ENCODE measurements at regions not wholly inside any gene's neighbourhood (a gene's known extent, or its start where the extent isn't known, plus 50 kb on each side); places are given as distances from the start of the nearest gene placed in this dataset.

DNA sequence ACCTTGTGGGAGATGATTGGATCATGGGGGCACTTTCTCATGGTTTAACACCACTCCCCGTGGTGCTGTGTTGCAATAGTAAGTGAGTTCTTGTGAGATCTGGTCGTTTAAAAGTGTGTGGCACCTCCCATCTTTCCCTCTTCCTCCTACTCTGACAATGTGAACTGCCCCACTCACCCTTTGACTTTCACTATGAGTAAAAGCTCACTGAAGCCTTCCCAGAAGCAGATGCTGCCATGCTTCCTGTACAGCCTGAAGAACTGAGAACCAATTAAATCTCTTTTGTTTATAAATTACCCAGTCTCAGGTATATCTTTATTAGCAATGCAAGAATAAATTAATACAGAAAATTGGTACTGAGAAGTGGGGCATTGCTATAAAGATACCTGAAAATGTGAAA, 509.6 kb upstream of the CT83 start:
- TF ChIP-seq, protein P1, sequence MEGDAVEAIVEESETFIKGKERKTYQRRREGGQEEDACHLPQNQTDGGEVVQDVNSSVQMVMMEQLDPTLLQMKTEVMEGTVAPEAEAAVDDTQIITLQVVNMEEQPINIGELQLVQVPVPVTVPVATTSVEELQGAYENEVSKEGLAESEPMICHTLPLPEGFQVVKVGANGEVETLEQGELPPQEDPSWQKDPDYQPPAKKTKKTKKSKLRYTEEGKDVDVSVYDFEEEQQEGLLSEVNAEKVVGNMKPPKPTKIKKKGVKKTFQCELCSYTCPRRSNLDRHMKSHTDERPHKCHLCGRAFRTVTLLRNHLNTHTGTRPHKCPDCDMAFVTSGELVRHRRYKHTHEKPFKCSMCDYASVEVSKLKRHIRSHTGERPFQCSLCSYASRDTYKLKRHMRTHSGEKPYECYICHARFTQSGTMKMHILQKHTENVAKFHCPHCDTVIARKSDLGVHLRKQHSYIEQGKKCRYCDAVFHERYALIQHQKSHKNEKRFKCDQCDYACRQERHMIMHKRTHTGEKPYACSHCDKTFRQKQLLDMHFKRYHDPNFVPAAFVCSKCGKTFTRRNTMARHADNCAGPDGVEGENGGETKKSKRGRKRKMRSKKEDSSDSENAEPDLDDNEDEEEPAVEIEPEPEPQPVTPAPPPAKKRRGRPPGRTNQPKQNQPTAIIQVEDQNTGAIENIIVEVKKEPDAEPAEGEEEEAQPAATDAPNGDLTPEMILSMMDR (IDR thresholded peaks at IDR 0.05): no peak
- no peak for TF ChIP-seq POLR2A (IDR thresholded peaks at IDR 0.05)
